GM21381 (cell line): ENCODE measurements at regions not wholly inside any gene's neighbourhood (a gene's known extent, or its start where the extent isn't known, plus 50 kb on each side); places are given as distances from the start of the nearest gene placed in this dataset.
"Not testable (repeated sequence)": the region's sequence is repeated elsewhere in the genome, so short reads cannot be mapped to it uniquely, and the experiment has no call there.

ENCODE experiments used
- ATAC-seq: cut with Tn5 transposase; IDR thresholded peaks from one replicate; pipeline ENCODE4 v1.9.1; 2021; ENCODE audit warnings: mild to moderate bottlenecking, moderate library complexity; ENCODE audit not compliant: unreplicated experiment

DNA sequence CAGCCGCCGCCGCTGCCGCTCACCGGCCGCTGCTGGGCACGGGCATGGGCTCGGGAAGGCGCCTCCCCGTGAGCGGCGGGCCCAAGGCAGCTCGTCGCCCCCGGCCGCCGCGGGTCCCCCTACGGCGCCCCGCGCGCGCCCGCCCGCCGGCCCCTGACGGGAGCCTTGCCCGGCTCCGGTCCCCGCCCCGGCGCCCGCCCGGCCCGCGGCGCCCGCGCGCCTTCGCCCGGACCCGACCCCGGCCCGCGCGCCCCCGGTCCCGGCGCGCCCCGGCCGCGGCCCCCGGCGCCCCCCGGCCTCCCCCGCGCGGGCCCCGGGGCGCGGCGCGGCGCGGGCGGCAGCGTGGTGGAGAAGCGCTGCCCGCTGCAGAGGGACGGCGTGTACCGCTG, 177.7 kb downstream of the OR4M2 start:
- no peak for ATAC-seq

DNA sequence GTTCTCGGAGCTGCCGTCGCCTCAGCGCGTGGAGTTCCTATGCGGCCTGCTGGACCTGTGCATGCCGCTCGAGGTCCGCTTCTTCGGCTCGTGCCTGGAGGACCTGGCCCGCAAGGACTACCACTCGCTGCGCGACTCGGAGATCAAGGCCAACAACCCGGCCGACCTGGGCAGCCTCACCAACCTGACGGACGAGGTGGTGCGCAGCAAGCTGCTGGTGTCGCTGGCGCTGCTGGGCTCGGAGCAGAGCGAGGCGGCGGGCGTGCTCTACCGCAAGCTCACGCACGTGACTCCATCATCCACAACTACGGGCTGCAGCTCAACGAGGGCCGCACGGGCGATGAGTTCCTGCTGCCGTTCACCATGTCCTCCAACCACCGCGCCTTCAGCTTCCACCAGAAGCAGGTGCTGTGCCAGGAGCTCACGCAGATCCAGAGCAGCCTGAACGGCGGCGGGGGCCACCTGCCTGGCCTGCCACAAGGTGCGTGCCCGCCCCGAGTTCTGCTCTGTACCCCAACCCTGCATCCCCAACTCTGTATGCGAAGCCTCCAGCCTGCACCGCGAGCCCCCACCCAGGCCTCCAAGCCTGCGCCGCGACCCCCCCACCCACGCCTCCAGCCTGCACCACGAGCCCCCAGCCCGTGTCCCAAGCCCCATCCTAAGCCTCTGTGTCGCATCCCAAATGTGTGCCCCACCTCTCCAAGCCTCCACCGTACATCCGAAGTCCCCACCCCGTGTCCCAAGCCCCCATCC, 178.2 kb downstream of the OR4M2 start:
- no peak for ATAC-seq

DNA sequence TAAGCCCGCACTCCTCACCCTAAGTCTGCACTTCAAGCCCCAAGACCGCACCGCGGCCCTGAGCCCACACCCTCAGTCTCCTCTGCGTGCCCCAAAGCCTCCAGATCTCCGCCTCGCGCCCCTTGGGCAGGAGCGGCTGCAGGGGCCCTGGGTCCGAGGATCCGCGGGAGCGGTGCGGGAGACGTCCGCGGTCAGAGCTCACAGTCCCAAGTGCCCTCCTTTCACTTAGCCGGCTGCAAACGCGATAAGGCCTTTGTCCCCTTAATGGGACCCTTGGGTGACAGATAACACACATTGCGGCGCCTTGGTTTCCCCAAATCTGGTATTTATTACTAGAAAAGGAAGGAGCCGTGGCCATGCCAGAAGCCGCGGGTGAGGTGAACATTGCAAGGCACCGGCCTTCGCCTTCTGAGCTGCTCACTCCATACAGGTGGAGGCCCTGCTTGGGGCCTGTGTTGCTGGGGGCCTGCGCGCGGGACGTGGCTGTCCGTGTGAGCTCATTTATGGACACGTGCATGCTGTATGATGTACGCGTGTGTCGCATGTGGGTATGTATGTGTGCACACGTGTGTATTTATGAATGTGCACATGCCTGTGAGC, 178.9 kb downstream of the OR4M2 start:
- ATAC-seq, result not testable (repeated sequence)

DNA sequence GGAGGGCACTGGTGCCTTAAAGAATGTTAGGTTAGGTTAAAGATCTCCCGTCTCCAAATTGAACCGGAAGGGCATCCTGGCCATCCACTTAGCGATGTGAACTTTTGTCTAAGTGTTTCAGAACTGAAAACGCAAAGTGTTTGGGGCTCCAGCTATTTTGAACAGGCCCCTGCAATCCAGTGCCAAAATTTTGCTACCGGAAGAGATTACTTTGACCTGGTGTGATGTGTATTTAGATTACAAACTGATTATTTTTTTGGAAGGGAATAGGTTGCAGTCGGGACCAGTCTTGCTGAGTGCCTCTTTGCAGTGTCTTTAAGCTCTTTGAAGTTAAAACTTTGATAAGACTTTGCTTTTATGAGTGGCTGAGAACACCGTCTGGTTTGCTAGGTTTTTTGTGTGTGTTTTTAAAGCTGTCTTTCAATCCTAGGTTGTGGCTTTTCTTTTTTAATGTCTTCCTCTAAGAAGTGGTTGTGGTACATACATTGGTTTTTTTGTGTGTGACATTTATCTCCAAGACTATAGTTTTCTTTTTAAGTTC, 179.6 kb downstream of the OR4M2 start:
- ATAC-seq, result no peak

DNA sequence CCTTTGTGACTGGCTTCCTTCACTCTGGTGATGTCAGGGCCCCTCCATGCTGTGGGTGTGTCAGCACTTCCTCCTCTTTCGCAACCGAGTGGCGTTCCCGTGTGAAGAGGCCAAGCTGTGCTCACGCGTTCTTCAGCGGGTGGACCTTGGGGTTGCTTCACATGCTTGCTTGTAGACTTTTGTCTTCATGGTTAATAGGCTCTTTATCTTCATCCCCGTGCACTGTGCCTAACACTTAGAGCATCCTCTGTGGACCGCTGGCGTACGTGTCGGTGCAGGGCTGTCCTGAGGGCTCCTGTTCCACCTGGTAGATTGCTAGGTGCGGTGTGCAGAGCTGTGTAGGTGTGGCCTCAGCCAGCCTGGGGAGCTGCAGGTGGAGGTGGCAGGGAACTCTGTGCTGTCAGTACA, 182.3 kb downstream of the OR4M2 start:
- ATAC-seq, result no peak

DNA sequence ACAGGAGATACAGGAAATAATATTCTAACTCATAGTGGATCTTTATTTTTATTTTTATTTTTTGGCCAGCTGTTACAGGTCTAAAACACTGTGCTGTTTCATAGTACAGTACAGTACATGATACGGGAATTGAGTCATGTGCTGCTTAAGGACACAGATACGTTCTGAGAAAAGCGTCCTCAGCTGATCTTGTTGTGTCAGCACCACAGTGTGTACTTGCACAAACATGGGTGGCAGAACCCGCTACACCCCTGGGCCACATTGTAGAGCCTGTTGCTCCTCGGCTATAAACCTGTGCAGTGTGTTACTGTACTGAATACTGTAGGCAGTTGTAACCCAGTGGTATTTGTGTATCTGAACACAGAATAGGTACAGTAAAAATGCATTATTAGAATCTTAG, 183.4 kb downstream of the OR4M2 start:
- ATAC-seq, result no peak

DNA sequence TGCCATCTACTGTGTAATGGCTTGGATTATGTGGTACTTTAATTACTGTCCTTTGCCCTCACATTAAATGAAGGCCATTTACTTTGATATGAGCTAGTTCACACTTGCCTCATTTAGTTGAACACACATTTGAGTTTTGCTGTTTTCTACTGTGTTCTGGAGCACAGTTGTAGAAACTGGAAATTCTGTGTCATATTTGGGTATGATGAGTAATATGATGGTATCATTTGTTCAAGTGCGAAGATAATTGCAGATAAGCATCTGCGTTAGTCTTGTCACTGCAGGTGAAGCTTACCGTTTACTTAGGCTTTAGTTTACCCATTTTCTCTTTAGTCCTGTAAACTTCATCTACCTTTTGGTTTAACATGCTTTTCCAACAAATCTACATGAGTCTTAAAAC, 183.9 kb downstream of the OR4M2 start:
- ATAC-seq, result not testable (repeated sequence)

DNA sequence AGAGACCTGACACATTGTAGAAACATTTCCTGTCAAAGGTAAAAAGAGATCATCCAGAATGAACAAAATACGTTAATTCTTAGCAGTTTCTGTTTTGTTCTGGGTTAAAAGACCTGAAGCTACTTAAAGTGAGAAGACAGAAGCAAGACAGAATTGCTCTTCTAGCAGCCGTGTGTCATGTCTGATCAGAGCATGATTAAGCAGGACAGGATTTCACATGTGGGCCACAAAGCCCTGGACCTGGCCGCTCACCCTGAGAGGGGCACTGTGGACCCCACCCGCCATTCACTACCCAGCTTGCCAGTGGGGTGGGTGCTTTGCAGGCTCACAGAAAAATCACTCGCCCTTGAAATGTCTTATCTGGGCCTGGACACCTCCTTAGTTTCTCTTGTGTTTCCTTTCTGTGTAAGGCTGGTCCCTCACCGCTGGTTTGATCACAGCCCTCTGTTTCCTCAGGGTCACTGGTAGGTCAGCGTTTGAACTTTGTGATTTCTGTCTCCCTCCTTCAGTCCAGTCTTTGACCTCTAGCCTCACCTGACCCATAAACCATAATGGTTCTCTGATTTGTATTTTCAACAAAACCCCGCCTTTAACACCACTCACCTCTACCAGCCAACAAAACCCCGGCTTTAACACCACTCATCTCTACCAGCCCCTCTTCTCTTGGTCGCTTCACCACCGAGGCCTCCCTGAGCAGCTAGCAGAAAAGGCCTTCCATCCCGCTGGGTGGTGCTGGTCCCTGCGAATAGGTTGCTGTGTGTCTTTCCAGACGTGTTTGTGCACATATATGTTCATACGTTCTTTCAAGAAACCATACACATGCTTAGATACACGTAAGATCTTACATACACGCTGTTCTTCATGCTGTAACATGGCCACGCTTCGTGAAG, 185.0 kb downstream of the OR4M2 start:
- no peak for ATAC-seq

DNA sequence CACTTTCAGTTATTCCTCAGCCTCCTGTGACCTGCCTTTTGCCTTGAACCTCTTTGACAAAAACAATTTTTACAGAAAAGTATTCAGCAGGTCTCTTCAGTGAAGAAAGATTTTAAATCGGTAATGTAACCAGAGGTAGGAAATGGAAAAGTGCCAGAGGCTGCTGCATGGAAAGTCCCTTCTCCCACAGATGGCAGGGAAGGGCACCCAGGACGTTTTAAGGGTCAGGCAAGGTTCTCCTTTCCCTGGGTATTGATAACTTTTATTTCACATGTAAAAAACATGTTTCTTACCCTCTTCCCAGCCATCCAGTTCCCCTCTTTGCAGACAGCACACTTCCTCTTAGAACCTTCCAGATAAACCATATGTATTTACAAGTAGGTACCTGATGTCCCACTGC, 185.6 kb downstream of the OR4M2 start:
- ATAC-seq, result no peak

DNA sequence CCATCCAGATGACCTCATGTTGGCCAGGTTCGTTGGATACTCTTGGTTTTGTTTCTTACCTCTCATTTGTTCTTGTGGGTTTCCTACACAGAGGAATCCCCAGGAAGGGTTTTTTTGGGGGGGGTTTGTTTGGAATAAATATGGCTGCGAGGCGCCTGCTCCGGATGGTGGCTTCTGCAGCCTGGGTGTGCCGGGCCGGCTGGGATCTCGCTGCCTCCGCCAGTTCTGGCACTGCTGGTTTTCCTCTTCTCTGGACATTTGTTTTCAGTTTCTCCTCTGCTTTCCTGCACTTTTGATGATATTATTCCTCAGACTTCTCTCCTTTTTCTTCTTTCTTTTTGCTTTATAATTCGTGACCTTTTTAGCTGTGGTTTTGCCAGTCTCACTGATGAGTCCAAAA, 187.4 kb downstream of the OR4M2 start:
- ATAC-seq, result no peak

DNA sequence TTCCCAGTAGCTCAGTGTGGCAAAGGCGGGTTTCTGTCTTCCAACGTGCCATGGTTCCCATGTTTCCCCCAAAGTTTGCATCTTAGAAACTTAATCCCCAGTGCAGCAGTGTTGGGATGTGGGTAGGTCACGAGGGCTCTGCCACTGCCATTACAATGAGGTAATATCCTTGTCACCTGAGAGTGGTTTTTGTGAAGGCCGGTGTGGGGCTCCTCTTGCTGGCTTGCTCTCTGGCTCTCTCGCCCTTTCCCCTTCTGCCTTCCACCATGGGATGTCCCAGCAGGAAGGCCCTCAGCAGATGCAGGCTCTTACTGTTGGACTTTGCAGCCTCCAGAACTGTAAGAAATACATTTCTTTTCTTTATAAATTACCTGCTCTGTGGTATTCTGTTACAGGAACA, 187.9 kb downstream of the OR4M2 start:
- not testable (repeated sequence) for ATAC-seq

DNA sequence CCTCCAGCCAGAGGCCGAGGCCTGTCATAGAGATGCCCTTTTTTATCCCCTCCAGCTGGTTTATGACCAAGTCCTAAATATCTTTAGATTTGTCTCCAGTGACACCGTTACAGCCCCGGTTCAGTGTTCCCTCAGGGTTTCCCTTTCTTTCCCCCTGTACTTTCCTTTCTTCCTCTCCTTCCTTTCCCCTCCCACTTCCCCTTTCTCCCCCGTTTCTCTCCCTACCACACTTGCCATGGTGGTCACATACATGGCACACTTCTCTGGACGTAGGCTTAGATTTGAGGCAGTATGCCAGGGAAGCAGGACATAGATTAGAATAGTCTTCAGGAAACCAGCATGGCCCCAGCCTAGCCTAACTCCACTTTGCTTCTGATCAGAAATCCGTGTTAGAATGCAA, 188.3 kb downstream of the OR4M2 start:
- ATAC-seq, result not testable (repeated sequence)

DNA sequence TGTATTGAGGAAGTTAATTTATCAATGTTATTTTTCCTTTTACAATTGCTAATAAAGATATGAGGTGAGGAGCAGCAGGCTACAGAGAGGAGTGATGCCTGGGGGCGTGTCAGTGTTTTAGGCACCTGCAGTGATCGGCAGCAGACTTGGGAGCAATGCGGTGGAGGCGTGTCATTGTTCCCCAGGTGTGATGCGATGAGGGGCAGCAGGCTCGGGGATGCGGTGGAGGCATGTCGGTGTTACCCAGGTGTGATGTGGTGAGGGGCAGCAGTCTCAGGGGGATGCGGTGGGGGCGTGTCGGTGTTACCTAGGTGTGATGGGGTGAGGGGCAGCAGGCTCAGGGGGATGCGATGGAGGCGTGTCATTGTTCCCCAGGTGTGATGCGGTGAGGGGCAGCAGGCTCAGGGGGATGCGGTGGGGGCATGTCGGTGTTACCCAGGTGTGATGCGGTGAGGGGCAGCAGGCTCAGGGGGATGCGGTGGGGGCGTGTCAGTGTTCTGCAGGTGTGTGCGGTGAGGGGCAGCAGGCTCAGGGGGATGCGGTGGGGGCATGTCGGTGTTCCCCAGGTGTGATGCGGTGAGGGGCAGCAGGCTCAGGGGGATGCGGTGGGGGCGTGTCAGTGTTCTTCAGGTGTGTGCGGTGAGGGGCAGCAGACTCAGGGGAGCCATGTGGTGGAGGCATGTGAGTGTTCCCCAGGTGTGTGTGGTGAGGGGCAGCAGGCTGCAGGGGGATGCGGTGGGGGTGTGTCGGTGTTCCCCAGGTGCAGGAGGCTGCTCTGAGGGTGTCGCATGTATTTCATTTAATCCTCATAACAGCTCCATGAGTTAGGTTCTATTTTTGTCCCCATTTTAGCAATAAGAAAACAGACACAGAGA, 186.2 kb upstream of the GOLGA6L22 start:
- not testable (repeated sequence) for ATAC-seq

DNA sequence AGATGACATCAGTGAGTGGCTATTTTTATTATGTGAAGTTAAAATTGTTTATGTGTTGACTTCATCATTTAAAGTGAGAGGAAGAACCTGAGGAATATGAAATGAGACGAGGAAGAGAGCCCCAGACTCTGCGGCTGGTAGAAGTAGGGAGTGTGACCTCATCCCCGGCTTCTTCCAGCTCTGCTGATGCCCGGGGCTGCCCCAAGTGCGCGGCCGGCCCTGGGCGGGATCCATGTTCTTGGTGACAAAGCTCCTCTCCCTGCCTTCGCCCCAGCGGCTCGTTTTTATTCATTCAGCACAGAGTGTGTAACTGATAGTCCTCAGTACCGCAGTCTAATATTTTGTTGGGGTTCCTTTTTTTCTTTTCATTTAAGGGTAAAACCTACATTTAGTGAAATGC, 185.5 kb upstream of the GOLGA6L22 start:
- ATAC-seq, result not testable (repeated sequence)

DNA sequence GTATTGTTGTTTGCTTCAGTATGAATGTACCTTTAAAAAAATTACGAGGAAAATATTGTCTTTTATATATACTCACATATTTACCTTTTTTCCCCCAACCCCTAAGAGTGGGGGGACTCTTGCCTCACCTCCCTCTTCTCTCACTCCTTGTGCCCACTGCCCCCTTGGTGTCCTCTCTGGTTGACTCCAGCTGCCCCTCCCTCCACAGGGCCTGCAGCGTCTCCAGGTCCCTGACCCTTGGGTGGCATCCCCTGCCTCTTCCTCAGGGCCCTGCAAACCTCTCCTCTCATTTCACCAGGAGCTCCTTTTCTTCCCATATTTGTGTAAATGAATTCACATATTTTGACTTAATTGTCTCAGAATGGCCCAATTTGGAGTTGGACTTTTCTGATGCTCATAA, 184.3 kb upstream of the GOLGA6L22 start:
- not testable (repeated sequence) for ATAC-seq

DNA sequence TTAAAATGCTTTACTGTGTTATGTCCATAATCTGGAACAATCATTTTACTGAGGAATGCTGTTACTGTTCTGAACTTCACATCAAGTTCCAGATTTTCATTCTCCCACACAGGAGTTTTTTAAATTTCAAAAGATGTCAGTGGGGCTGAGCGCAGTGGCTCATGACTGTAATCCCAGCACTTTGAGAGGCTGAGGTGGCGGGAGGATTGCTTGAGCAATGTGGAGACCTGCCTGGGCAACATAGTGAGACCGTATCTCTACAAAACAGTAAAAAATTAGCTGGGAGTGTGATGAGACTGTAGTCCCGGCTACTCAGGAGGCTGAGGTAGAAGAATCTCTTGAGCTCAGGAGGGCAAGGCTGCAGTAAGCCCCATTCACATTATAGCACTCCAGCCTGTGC, 177.9 kb upstream of the GOLGA6L22 start:
- ATAC-seq, result not testable (repeated sequence)

DNA sequence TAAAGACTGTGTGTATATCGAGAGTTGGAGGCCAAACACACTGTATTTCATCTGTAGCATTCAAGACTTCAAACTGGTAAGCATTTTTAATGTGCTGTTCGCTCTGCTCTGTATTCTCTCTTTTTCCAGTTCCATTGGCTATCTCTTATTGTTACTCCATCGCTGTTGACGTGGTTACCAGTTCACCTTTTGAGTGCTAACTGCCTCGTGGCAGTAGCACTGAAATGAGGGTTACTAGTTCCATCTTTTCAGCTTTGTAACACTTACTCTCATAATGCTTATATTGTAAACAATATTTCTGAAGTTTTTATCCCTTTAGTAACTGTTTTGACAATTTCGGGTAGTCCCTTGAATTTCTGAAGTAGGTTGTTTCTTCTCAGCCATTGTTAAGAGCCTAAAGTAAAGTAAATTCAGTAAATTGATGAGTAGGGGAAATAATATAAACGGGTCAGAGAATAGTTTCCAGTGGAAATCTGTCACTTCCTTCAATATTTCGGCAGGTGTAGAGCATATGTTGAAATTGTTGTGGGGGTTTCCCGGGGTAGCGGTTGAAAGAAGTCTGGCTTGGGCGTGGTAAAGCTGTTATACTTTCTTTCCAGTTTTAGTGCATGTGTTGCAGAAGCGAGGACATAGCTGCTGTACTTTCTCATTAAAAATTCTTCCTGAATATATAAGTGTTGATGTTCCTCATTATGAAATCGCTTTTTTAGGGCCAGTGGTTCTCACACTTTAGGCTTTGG, 175.7 kb upstream of the GOLGA6L22 start:
- not testable (repeated sequence) for ATAC-seq

DNA sequence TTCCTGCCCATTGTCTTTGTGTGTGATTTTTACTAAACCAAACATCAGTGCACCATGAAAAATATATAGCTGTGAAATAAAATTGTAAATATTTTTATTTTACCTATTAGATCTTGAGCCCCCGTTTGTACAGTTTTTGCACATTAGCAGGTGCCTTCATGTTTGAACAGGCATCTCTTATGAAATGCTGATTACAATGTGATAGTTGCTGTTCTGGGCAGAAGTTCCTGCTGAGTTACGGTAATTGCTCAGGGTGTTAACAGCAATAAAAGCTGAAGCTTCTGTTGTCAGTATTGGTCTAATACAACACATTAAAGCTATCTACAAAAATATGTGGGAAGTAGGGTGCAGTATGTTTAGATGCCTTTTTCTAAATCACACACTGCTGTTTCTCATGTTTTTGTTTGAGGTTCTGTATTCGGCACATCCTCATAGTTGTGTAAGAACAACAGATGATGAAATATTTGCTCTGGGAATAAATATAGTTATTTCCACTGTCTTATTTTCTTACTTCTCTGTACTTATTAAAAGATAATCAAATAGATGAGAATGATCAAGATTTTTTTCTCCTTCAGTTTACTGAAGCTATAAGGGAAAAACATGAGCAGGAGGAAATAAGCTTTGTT, 173.8 kb upstream of the GOLGA6L22 start:
- ATAC-seq, result not testable (repeated sequence)

DNA sequence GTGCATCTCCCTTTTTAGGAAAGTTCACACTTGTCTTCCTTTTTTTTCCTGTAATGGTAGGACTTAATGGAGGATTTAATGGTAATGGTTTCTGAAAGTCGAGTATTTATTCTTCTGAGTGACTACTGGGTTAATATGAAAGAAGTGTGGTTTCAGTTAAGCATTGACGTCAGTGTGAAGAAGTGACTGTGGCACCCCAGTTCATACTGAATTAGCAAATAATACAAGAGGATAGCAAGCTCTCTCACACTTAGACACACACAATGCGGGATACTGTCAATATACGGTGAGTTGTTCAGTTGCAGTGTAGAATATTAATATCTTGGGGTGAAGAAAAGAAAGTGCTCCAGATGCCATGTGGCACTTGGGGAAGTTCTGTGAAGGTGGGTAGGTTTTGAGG, 167.6 kb upstream of the GOLGA6L22 start:
- not testable (repeated sequence) for ATAC-seq
